ENCODE measurements at regions not wholly inside any gene's neighbourhood (a gene's known extent, or its start where the extent isn't known, plus 50 kb on each side); places are given as distances from the start of the nearest gene placed in this dataset.

GRCh38 chr13:81109026-81109425 lies 768.1 kb upstream of the SPRY2 start:
- Histone ChIP-seq H4K20me1 (ENCODE audit: insufficient read depth, low read length) (no peaks in the 10 kb centered on the region), H3K14ac (replicated peaks; ENCODE audit: low read depth, low read length) (no peak overlapping the region), H2BK20ac (ENCODE audit: low read depth, low read length) (no peak overlapping the region), H2BK120ac (ENCODE audit: low read depth, low read length) (no peak overlapping the region), H2AK9ac (replicated peaks; ENCODE audit: low read depth, low read length, poor library complexity) (no peak overlapping the region), H3K4ac (ENCODE audit: low read depth, low read length) (no peak overlapping the region), H4K5ac (ENCODE audit: low read depth, low read length) (no peak overlapping the region), H2BK15ac (ENCODE audit: low read depth, low read length) (no peak overlapping the region), H4K8ac (ENCODE audit: low read depth in 2 of 2, low read length in 2 of 2) (no peak overlapping the region), H3K56ac (ENCODE audit: extremely low read depth, insufficient read depth, low read length) (no peak overlapping the region), H3K18ac (ENCODE audit: low read depth, low read length) (no peak overlapping the region), H2AK5ac (ENCODE audit: low read depth, low read length) (no peak overlapping the region), H3K9me3 (ENCODE audit: control insufficient read depth, insufficient read depth, low read length) (peaks cover 5% of the 10 kb centered on the region; the same call in 1 of the 2 replicates), H3K36me3 (ENCODE audit: control insufficient read depth, insufficient read depth, low read length) (no peaks in the 10 kb centered on the region), H4K91ac (ENCODE audit: insufficient read depth, low read depth, low read length) (no peak overlapping the region), H3K4me1 (ENCODE audit: control insufficient read depth, insufficient read depth, low read length) (no peaks in the 10 kb centered on the region), H2BK5ac (ENCODE audit: low read depth, low read length, poor library complexity, severe bottlenecking) (no peak overlapping the region), H3K9me1 (ENCODE audit: insufficient read depth, low read length) (no peaks in the 10 kb centered on the region), H3K27ac (ENCODE audit: insufficient read depth, low read length) (no peak overlapping the region), H3K23ac (ENCODE audit: low read depth, low read length) (no peak overlapping the region), H3K4me2 (ENCODE audit: low read depth, low read length) (no peak overlapping the region), H3K4me3 (ENCODE audit: insufficient read depth, low read depth, low read length) (no peak overlapping the region), H3K27me3 (ENCODE audit: control insufficient read depth, insufficient read depth, low read length) (no peaks in the 10 kb centered on the region), H3K79me1 (ENCODE audit: low read depth in 1 of 2, low read length in 2 of 2) (no peaks in the 10 kb centered on the region), H2AFZ (replicated peaks; ENCODE audit: low read length, poor library complexity) (no peak overlapping the region), H3K9ac (ENCODE audit: low read depth, low read length) (no peak overlapping the region)
- ATAC-seq (ENCODE audit: low read depth) (no peak), DNase-seq (no peak)
- no TSS peak for BruUV-seq (replicated peaks)
- ChIA-PET POLR2A (ENCODE audit: unreplicated experiment) (no interaction called here), CTCF (no interaction called here)
- in situ Hi-C loops (cut with MboI; ENCODE audit: low sequenced_read_pairs) (no loop called here), intact Hi-C loops (cut with micrococcal nuclease) (no loop called here), dilution Hi-C loops (cut with HindIII; ENCODE audit: low sequenced_read_pairs, unreplicated experiment) (no loop called here)
- TF ChIP-seq MXI1 (IDR thresholded peaks at IDR 0.05; ENCODE audit: borderline replicate concordance, low read depth, low read length) (no peak), BHLHE40 (IDR thresholded peaks at IDR 0.05; ENCODE audit: low read depth, low read length) (no peak), POLR2A (IDR thresholded peaks at IDR 0.05; ENCODE audit: low read depth, low read length) (no peak)
- no CpG with 5 or more reads among the region's 1 CpG for WGBS, 2 experiments (ENCODE audit: extremely low coverage in 2 of 2, insufficient read length in 1 of 2)

Measured in IMR-90 (cell line).